Fibroblast of pulmonary artery (primary cell): ENCODE measurements at regions not wholly inside any gene's neighbourhood (a gene's known extent, or its start where the extent isn't known, plus 50 kb on each side); places are given as distances from the start of the nearest gene placed in this dataset.
A peak's percentile ranks its signal among the peaks of the same experiment; 100 is the strongest.

Experiments
- DNase-seq: peaks from one replicate; pipeline ENCODE4 v3.0.0-alpha.2; 2010; ENCODE audit warnings: low read depth
- H3K4me3 ChIP-seq: replicated peaks from 2 replicates; pipeline ENCODE4 v1.5.1; 2011; ENCODE audit warnings: low read depth, mild to moderate bottlenecking, control low read depth, low read length, moderate library complexity
- TF ChIP-seq, protein P1 (sequence below): IDR thresholded peaks from 2 replicates; pipeline ENCODE4 v1.5.1; 2011; ENCODE audit warnings: mild to moderate bottlenecking, control low read depth, low read length, inconsistent platforms; ENCODE audit errors: missing control alignments

DNA sequence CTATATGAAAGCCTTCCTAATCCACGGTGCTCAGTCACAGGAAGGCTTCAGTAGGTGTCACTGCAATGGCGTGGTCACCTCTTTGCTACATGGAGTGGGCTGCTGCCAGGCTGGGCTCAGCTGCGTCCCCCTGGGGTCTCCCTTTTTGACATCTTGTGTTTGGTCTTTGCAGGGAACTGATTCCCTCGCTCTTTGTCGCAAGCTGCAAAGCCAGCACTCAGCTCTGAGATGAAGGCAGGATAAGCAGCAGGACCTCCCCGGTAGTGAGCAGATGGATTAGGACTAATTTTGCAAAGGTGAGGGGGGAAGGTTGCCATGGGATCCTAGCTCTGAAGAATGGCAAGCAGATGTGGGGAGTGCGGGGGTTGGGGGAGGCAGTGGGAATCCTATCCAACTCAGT is 173.9 kb upstream of the ARL4C start:
- DNase-seq, result no peak
- no peak overlapping the region for H3K4me3 ChIP-seq
- TF ChIP-seq, protein P1, sequence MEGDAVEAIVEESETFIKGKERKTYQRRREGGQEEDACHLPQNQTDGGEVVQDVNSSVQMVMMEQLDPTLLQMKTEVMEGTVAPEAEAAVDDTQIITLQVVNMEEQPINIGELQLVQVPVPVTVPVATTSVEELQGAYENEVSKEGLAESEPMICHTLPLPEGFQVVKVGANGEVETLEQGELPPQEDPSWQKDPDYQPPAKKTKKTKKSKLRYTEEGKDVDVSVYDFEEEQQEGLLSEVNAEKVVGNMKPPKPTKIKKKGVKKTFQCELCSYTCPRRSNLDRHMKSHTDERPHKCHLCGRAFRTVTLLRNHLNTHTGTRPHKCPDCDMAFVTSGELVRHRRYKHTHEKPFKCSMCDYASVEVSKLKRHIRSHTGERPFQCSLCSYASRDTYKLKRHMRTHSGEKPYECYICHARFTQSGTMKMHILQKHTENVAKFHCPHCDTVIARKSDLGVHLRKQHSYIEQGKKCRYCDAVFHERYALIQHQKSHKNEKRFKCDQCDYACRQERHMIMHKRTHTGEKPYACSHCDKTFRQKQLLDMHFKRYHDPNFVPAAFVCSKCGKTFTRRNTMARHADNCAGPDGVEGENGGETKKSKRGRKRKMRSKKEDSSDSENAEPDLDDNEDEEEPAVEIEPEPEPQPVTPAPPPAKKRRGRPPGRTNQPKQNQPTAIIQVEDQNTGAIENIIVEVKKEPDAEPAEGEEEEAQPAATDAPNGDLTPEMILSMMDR, result no peak

DNA sequence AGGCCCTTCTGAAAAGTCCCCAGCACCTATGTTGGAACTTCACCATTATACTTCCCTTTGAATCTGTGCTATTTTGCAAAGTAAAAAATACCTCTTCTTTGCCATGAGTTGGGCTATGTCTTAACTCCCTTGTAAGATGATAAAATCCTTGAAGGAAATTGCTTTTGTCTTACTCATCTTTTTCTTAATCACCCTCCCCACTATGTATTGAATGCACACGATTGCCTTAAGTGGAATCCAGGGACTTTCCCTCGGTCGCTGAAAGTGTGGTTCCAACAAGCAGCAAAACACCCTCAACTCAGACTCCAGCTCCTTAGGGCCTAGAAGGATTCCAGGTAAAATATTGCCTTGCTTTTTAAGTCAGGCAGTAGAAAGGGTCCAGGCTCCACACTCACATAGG is 173.2 kb upstream of the ARL4C start:
- H3K4me3 ChIP-seq, result no peak overlapping the region
- DNase-seq, result peak; percentile 88
- TF ChIP-seq, protein P1, result no peak

DNA sequence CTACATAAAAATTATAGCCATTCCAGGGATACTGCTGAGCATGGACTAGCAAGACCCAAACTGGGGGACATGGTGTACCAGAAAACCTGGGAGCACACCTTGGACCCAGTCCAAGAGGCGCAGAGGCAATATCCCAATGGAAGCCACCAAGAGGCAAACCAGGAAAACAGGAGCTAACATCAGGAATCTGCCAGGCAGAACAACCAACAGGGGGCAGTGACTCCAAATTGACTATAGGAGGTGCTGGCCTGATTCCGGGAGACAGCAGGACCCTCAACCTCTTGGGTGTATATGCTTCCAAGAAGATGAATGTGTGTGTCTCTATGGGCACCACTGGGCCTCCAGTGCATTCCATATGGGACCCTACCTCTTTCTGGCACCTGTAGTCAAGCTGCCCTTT is 172.7 kb upstream of the ARL4C start:
- H3K4me3 ChIP-seq, result no peak overlapping the region
- TF ChIP-seq, protein P1, result peak; percentile 26
- no peak for DNase-seq

DNA sequence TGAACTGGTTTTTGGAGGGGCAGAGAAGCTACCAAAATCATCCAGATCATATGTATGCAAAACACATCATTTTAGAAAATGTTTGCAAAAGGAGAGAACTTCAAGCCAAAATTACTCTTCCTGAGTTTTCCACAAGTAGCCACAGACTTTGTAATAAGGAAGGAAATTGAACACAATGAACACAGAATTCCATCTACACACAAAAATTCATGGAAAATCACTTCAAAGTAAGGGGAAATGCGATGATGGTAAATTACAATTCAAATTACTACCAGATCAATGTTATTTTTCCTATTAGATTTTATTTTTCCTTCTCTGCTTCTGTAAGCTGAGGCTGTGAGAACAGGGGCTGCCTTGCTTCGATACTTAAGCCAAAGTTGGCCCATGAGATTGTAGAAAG is 172.1 kb upstream of the ARL4C start:
- H3K4me3 ChIP-seq, result no peak overlapping the region
- no peak for DNase-seq
- TF ChIP-seq, protein P1, result no peak

DNA sequence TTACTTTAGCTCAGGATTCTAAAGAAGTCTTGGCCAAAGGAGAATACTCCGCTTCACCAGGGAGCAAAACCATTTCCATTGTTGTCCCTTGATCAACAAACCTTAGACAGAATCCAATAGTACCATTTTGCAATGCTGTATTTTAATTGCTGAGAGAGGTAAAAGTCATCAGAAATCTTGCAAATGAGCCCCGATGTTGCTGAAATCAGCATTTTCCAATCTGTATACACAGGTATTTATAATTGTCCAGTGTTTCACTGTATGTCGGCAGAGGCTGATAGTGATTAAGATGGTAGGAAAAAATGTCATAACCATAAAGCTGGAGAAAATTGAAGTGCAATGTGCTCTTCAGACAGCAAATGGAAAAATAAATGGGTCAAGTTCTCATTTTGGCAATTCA is 170.0 kb upstream of the ARL4C start:
- no peak overlapping the region for H3K4me3 ChIP-seq
- TF ChIP-seq, protein P1, result no peak

DNA sequence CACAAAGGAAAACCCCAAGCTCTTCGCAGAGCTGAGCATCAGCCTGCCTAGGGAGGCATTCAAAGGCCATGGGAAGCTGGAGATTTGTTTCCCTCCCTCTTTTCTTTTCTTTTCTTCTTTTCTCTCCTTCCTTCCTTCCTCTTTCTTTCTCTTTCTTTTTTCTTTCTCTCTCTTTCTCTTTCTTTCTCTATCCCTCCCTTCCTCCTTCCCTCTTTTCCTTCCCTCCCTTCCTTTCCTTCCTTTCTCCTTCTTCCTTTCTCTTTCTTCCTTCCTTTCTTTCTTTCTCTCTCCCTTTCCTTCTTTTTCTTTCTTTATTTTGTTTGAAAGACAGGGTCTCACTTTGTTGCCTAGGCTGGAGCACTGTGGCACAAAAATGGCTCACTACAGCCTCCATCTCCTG is 168.4 kb upstream of the ARL4C start:
- H3K4me3 ChIP-seq, result no peak overlapping the region
- TF ChIP-seq, protein P1, result no peak
- no peak for DNase-seq

More for the DNA sequence above, 170.0 kb upstream of the ARL4C start:
- DNase-seq, result no peak

DNA sequence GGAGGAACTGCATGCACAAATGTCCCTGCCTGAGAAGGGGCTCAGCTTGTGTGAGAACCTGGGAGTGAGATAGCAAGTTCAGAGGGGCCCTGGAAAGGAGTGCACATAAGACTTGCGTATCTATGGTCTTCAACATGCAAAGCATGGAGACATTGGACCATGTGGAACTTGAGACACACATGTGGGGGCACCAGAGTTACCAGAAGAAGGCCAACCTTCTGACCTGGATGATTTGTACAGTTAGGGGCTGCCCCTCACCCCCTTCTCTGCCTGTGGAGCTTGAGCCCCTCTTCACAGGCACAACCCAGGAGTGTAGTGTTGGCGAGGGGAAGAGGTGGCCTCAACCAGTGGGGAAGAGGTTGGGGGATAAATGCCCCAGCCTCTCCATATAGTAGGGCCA is 165.0 kb upstream of the ARL4C start:
- TF ChIP-seq, protein P1, result no peak
- no peak for DNase-seq
- no peak overlapping the region for H3K4me3 ChIP-seq
